ENCODE measurements at regions not wholly inside any gene's neighbourhood (a gene's known extent, or its start where the extent isn't known, plus 50 kb on each side); places are given as distances from the start of the nearest gene placed in this dataset.
A peak's percentile ranks its signal among the peaks of the same experiment; 100 is the strongest.
"Not testable (repeated sequence)": the region's sequence is repeated elsewhere in the genome, so short reads cannot be mapped to it uniquely, and the experiment has no call there.

- Histone ChIP-seq H3K9me3 (ENCODE audit: control insufficient read depth, low read length) (no peaks in the 10 kb centered on the region), H3K36me3 (ENCODE audit: control insufficient read depth, insufficient read depth, low read length, severe bottlenecking) (no peaks in the 10 kb centered on the region), H3K4me1 (ENCODE audit: control insufficient read depth, insufficient read depth, low read length) (no peaks in the 10 kb centered on the region), H3K4me3 (ENCODE audit: low read length) (no peak overlapping the region), H3K9ac (ENCODE audit: low read length) (no peak overlapping the region), H3K27me3 (replicated peaks; ENCODE audit: control insufficient read depth, insufficient read depth, low read length) (no peaks in the 10 kb centered on the region)
- DNase-seq (ENCODE audit: low read depth), result no peak
Measured at GRCh38 chr12:47408171-47408871, 297.5 kb downstream of the RPAP3 start.

- Histone ChIP-seq H3K27me3 (replicated peaks; ENCODE audit: control insufficient read depth, insufficient read depth, low read length) (no peaks in the 10 kb centered on the region), H3K4me3 (ENCODE audit: low read length) (no peak overlapping the region), H3K36me3 (ENCODE audit: control insufficient read depth, insufficient read depth, low read length, severe bottlenecking) (no peaks in the 10 kb centered on the region), H3K9me3 (ENCODE audit: control insufficient read depth, low read length) (no peaks in the 10 kb centered on the region), H3K9ac (ENCODE audit: low read length) (no peak overlapping the region), H3K4me1 (ENCODE audit: control insufficient read depth, insufficient read depth, low read length) (no peaks in the 10 kb centered on the region)
- DNase-seq (ENCODE audit: low read depth), result no peak
Measured at GRCh38 chr12:47407463-47408129, 298.2 kb downstream of the RPAP3 start.

DNA sequence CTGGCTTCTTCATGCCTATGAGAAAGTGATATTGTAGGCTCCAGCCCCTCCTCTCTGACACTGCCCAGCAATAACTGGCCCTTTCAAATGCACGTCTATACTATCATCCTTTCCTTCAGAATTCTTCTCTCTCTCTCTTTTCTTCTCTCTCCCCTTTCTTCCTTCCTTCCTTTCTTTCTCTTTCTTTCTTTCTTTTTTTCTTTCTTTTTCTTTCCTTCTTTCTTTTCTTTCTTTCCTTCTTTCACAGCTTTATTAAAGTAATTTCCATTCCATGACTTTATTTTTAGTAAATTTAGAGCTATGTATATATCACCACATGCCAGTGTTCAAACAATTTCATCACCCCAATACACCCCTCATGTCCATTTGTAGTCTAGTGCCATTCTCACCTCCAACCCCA, 302.1 kb downstream of the RPAP3 start:
- DNase-seq (ENCODE audit: low read depth), result no peak
- Histone ChIP-seq H3K4me1 (ENCODE audit: control insufficient read depth, insufficient read depth, low read length) (no peaks in the 10 kb centered on the region), H3K36me3 (ENCODE audit: control insufficient read depth, insufficient read depth, low read length, severe bottlenecking) (no peaks in the 10 kb centered on the region), H3K4me3 (ENCODE audit: low read length) (no peak overlapping the region), H3K27me3 (replicated peaks; ENCODE audit: control insufficient read depth, insufficient read depth, low read length) (no peaks in the 10 kb centered on the region), H3K9ac (ENCODE audit: low read length) (no peak overlapping the region), H3K9me3 (ENCODE audit: control insufficient read depth, low read length) (no peaks in the 10 kb centered on the region)

GRCh38 chr12:47401196-47401595, 304.6 kb downstream of the RPAP3 start:
- H3K4me1 ChIP-seq (ENCODE audit: control insufficient read depth, insufficient read depth, low read length); DNase-seq (ENCODE audit: low read depth); H3K9ac ChIP-seq (ENCODE audit: low read length); H3K4me3 ChIP-seq (ENCODE audit: low read length); H3K9me3 ChIP-seq (ENCODE audit: control insufficient read depth, low read length); H3K27me3 ChIP-seq (replicated peaks; ENCODE audit: control insufficient read depth, insufficient read depth, low read length); H3K36me3 ChIP-seq (ENCODE audit: control insufficient read depth, insufficient read depth, low read length, severe bottlenecking): not testable (repeated sequence)

DNA sequence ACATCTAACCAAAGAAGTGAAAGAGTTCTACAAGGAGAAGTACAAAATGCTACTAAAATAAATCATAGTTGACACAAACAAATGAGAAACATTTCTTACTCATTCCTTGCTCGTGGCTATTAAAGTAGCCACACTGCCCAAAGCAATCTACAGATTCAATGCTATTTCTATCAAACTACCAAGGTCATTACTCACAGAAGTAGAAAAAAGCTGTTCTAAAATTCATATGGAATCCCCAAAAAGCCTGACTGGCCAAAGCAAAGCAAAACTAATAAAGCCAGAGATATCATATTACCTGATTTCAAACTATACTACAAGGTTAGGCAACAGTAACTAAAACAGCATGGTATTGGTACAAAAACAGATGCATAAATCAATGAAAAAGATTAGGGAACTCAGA, 305.6 kb downstream of the RPAP3 start:
- DNase-seq (ENCODE audit: low read depth), result peak; percentile 51

GRCh38 chr12:47397664-47398281, 308.1 kb downstream of the RPAP3 start:
- no peaks in the 10 kb centered on the region for H3K36me3 ChIP-seq (ENCODE audit: control insufficient read depth, insufficient read depth, low read length, severe bottlenecking)
- no peaks in the 10 kb centered on the region for H3K27me3 ChIP-seq (replicated peaks; ENCODE audit: control insufficient read depth, insufficient read depth, low read length)
- H3K4me1 ChIP-seq (ENCODE audit: control insufficient read depth, insufficient read depth, low read length), result peaks cover 13% of the 10 kb centered on the region
- DNase-seq (ENCODE audit: low read depth), result peak; percentile 70
- H3K9ac ChIP-seq (ENCODE audit: low read length), result no peak overlapping the region
- H3K4me3 ChIP-seq (ENCODE audit: low read length), result no peak overlapping the region
- no peaks in the 10 kb centered on the region for H3K9me3 ChIP-seq (ENCODE audit: control insufficient read depth, low read length)

More for the DNA sequence above, 305.6 kb downstream of the RPAP3 start:
- Histone ChIP-seq H3K36me3 (ENCODE audit: control insufficient read depth, insufficient read depth, low read length, severe bottlenecking) (no peaks in the 10 kb centered on the region), H3K27me3 (replicated peaks; ENCODE audit: control insufficient read depth, insufficient read depth, low read length) (no peaks in the 10 kb centered on the region), H3K9me3 (ENCODE audit: control insufficient read depth, low read length) (no peaks in the 10 kb centered on the region), H3K4me3 (ENCODE audit: low read length) (no peak overlapping the region), H3K4me1 (ENCODE audit: control insufficient read depth, insufficient read depth, low read length) (peaks cover 6% of the 10 kb centered on the region), H3K9ac (ENCODE audit: low read length) (no peak overlapping the region)

DNA sequence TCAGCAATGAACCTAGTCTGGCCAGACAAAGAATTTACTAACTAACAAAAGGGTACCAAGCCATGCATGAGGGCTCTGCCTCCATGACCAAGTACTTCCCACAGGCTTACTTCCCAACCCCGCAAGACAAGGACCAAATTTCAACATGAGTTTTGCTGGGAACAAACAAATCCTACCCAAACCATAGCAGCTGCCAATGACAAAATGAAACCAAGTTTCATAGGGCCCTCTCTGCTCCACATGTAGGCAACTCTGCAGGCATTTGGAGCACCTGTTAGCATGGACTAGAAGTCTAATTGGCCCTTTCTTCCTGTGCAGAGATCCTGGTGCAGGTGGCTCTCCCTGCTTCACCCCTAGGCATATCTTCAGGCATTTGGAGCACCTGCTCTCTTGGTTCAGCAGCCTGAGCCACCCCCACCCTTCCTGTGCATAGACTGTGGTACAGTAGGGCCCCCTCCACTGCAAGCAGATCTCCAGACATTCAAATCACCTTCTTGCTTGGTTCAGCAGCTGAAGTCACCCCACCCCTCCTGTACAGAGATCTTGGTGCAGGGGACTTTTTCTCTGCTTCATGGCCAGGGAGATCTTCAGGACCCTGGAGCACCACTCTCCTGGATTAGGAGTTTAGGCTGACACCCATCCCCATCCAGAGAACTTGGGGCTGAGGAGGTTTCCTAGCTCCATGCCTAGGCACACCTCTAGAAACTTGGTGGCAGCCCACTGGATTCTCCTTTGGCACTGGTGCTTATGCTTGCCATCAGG, 308.7 kb downstream of the RPAP3 start:
- no peak for DNase-seq (ENCODE audit: low read depth)
- H3K4me1 ChIP-seq (ENCODE audit: control insufficient read depth, insufficient read depth, low read length), result peaks cover 14% of the 10 kb centered on the region
- no peak overlapping the region for H3K4me3 ChIP-seq (ENCODE audit: low read length)
- no peak overlapping the region for H3K9ac ChIP-seq (ENCODE audit: low read length)
- no peaks in the 10 kb centered on the region for H3K9me3 ChIP-seq (ENCODE audit: control insufficient read depth, low read length)
- no peaks in the 10 kb centered on the region for H3K36me3 ChIP-seq (ENCODE audit: control insufficient read depth, insufficient read depth, low read length, severe bottlenecking)
- H3K27me3 ChIP-seq (replicated peaks; ENCODE audit: control insufficient read depth, insufficient read depth, low read length), result no peaks in the 10 kb centered on the region

DNA sequence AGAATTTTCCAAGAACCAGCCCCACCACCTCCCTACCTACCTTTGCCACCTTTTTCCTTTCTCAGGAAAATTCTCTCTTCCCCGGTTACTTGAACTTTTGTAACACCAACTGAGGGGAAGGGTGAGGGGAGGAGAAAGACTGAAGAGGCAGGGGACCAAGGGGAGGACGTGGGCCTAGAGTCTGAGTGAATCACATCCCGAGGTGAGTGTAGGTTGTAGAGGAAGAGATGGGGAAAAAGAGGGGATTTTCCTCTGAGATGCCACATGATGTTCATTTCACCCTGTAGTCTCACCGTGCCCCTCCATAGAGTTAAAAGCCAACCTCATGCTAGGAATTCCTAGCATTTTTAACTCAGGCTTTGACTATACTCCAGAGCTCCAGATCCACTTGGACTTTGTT, 311.8 kb downstream of the RPAP3 start:
- peaks cover 14% of the 10 kb centered on the region for H3K4me1 ChIP-seq (ENCODE audit: control insufficient read depth, insufficient read depth, low read length)
- peaks cover under 1% of the 10 kb centered on the region for H3K27me3 ChIP-seq (replicated peaks; ENCODE audit: control insufficient read depth, insufficient read depth, low read length)
- H3K36me3 ChIP-seq (ENCODE audit: control insufficient read depth, insufficient read depth, low read length, severe bottlenecking), result no peaks in the 10 kb centered on the region
- H3K4me3 ChIP-seq (ENCODE audit: low read length), result no peak overlapping the region
- H3K9me3 ChIP-seq (ENCODE audit: control insufficient read depth, low read length), result no peaks in the 10 kb centered on the region
- H3K9ac ChIP-seq (ENCODE audit: low read length), result no peak overlapping the region
- DNase-seq (ENCODE audit: low read depth), result no peak

DNA sequence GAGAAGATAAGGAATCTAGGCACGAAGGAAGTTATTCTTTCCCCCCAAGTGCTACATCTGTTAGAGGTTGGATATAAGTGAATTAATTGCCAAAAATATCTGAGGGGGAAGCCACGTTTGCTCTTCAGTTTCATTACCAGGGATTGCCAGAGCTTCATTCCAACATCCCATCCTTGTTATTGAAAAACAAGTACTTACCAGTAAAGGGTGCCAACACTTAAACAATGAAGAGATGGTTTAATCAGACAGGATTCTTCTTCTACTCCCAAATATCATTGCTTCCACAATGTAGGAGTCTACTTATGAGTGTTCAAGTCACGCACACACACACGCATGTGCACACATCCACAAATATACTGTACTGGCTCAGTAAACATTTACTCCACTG, 312.4 kb downstream of the RPAP3 start:
- DNase-seq (ENCODE audit: low read depth), result no peak
- no peaks in the 10 kb centered on the region for H3K36me3 ChIP-seq (ENCODE audit: control insufficient read depth, insufficient read depth, low read length, severe bottlenecking)
- H3K9ac ChIP-seq (ENCODE audit: low read length), result no peak overlapping the region
- H3K4me3 ChIP-seq (ENCODE audit: low read length), result no peak overlapping the region
- peaks cover 6% of the 10 kb centered on the region for H3K27me3 ChIP-seq (replicated peaks; ENCODE audit: control insufficient read depth, insufficient read depth, low read length)
- peaks cover 14% of the 10 kb centered on the region for H3K4me1 ChIP-seq (ENCODE audit: control insufficient read depth, insufficient read depth, low read length)
- H3K9me3 ChIP-seq (ENCODE audit: control insufficient read depth, low read length), result no peaks in the 10 kb centered on the region

DNA sequence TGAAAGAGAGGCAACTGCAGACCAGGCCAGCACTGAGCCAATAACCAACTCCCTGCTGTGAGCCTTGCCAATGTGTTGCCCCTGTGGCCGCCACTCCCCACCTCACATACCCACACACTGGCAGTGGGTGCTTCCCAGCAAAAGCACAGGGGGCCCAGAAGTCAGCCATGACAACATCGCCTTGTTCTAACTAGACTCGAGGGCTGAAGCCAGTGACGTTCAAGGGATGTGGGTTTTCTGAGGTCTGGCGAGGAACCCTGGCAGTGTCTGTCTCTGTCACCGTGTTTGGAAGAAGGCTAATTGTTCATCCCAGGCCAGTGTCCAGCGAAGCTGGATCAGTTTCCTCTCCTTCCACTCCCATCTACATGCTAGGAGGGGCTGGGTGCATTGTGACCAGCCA, 311.8 kb upstream of the AMIGO2 start:
- DNase-seq (ENCODE audit: low read depth), result no peak
- Histone ChIP-seq H3K36me3 (ENCODE audit: control insufficient read depth, insufficient read depth, low read length, severe bottlenecking) (no peaks in the 10 kb centered on the region), H3K27me3 (replicated peaks; ENCODE audit: control insufficient read depth, insufficient read depth, low read length) (peaks cover 12% of the 10 kb centered on the region), H3K4me1 (ENCODE audit: control insufficient read depth, insufficient read depth, low read length) (peaks cover 8% of the 10 kb centered on the region), H3K4me3 (ENCODE audit: low read length) (no peak overlapping the region), H3K9me3 (ENCODE audit: control insufficient read depth, low read length) (no peaks in the 10 kb centered on the region), H3K9ac (ENCODE audit: low read length) (no peak overlapping the region)

GRCh38 chr12:47388712-47389111, 309.0 kb upstream of the AMIGO2 start:
- DNase-seq (ENCODE audit: low read depth), result no peak
- Histone ChIP-seq H3K4me1 (ENCODE audit: control insufficient read depth, insufficient read depth, low read length) (peaks cover 8% of the 10 kb centered on the region), H3K4me3 (ENCODE audit: low read length) (no peak overlapping the region), H3K9ac (ENCODE audit: low read length) (no peak overlapping the region), H3K36me3 (ENCODE audit: control insufficient read depth, insufficient read depth, low read length, severe bottlenecking) (no peaks in the 10 kb centered on the region), H3K9me3 (ENCODE audit: control insufficient read depth, low read length) (no peaks in the 10 kb centered on the region), H3K27me3 (replicated peaks; ENCODE audit: control insufficient read depth, insufficient read depth, low read length) (peaks cover 12% of the 10 kb centered on the region)
